IMR-90 (cell line): ENCODE measurements at regions not wholly inside any gene's neighbourhood (a gene's known extent, or its start where the extent isn't known, plus 50 kb on each side); places are given as distances from the start of the nearest gene placed in this dataset.

Experiments used
- ATAC-seq: fragments of 200-7000 bp; cut with Tn5 transposase; 2 replicates; pipeline ENCODE4 v1.9.1; 2020; ENCODE audit warnings: low read depth, mild to moderate bottlenecking, moderate library complexity
- BruUV-seq: library from RNA; stranded (reverse); fragments of 400-500 nt; replicated peaks from 2 replicates; lab custom pipeline; 2021; lab: Mats Ljungman, UMichigan
- CTCF ChIA-PET: fragments of 300-600 bp; formaldehyde crosslinking; extraction: SDS; loops from one replicate; lab custom pipeline; 2021; ENCODE audit warnings: antibody characterized with exemption; lab: Yijun Ruan, JAX
- POLR2A ChIA-PET: fragments of 300-600 bp; sonication (Branson Sonifier 250); formaldehyde crosslinking; loops from one replicate; lab custom pipeline; 2022; ENCODE audit warnings: antibody characterized with exemption; ENCODE audit not compliant: unreplicated experiment; lab: Charles Lee
- DNase-seq: peaks from one replicate; pipeline ENCODE4 v3.0.0; 2013
- H2AFZ ChIP-seq: replicated peaks from 2 replicates; pipeline ENCODE3; 2013; ENCODE audit warnings: low read length, mild to moderate bottlenecking; ENCODE audit not compliant: poor library complexity
- H2AK5ac ChIP-seq: 2 replicates; pipeline ENCODE4 v1.6.1; 2013; ENCODE audit warnings: low read depth, low read length, inconsistent platforms
- H2AK9ac ChIP-seq: replicated peaks from 2 replicates; pipeline ENCODE3; 2013; ENCODE audit warnings: mild to moderate bottlenecking, low read depth, low read length, moderate library complexity; ENCODE audit not compliant: poor library complexity
- H2BK120ac ChIP-seq: 2 replicates; pipeline ENCODE4 v1.6.1; 2013; ENCODE audit warnings: low read depth, low read length, inconsistent platforms
- H2BK15ac ChIP-seq: 3 replicates; pipeline ENCODE4 v1.6.1; 2013; ENCODE audit warnings: low read depth, low read length, inconsistent platforms
- H2BK20ac ChIP-seq: 2 replicates; pipeline ENCODE4 v1.6.1; 2013; ENCODE audit warnings: low read depth, mild to moderate bottlenecking, inconsistent platforms, low read length, moderate library complexity
- H2BK5ac ChIP-seq: 2 replicates; pipeline ENCODE4 v1.6.1; 2013; ENCODE audit warnings: mild to moderate bottlenecking, low read depth, low read length, inconsistent platforms; ENCODE audit not compliant: poor library complexity, severe bottlenecking
- H3K14ac ChIP-seq: replicated peaks from 2 replicates; pipeline ENCODE4 v1.6.1; 2013; ENCODE audit warnings: low read depth, low read length, inconsistent platforms
- H3K18ac ChIP-seq: 2 replicates; pipeline ENCODE4 v1.6.1; 2013; ENCODE audit warnings: low read depth, low read length, control low read depth
- H3K23ac ChIP-seq: 2 replicates; pipeline ENCODE4 v1.6.1; 2013; ENCODE audit warnings: low read depth, low read length, inconsistent platforms
- H3K27ac ChIP-seq: 2 replicates; pipeline ENCODE4 v1.5.1; 2013; ENCODE audit warnings: mild to moderate bottlenecking, control low read depth, low read length; ENCODE audit not compliant: insufficient read depth
- H3K27me3 ChIP-seq: 2 replicates; pipeline ENCODE4 v1.6.1; 2013; ENCODE audit warnings: low read length; ENCODE audit not compliant: control insufficient read depth, insufficient read depth
- H3K36me3 ChIP-seq: 2 replicates; pipeline ENCODE4 v1.6.1; 2013; ENCODE audit warnings: low read length, mixed read lengths; ENCODE audit not compliant: control insufficient read depth, insufficient read depth
- H3K4ac ChIP-seq: 2 replicates; pipeline ENCODE4 v1.6.1; 2013; ENCODE audit warnings: low read depth, low read length, inconsistent platforms
- H3K4me1 ChIP-seq: 2 replicates; pipeline ENCODE4 v1.6.1; 2013; ENCODE audit warnings: low read length, mixed read lengths; ENCODE audit not compliant: control insufficient read depth, insufficient read depth
- H3K4me2 ChIP-seq: 2 replicates; pipeline ENCODE4 v1.6.1; 2013; ENCODE audit warnings: low read depth, mild to moderate bottlenecking, control low read depth, low read length, moderate library complexity
- H3K4me3 ChIP-seq: 2 replicates; pipeline ENCODE4 v1.5.1; 2013; ENCODE audit warnings: low read depth, mild to moderate bottlenecking, control low read depth, low read length, moderate library complexity; ENCODE audit not compliant: insufficient read depth
- H3K56ac ChIP-seq: 2 replicates; pipeline ENCODE4 v1.6.1; 2013; ENCODE audit warnings: low read length, inconsistent platforms; ENCODE audit not compliant: insufficient read depth; ENCODE audit errors: extremely low read depth
- H3K79me1 ChIP-seq, 2 experiments: 2 replicates each; pipeline ENCODE4 v1.6.1; 2013; ENCODE audit warnings: low read length in 2 of 2, inconsistent platforms in 1 of 2, low read depth in 1 of 2
- H3K9ac ChIP-seq: 2 replicates; pipeline ENCODE4 v1.6.1; 2013; ENCODE audit warnings: low read depth, low read length, control low read depth
- H3K9me1 ChIP-seq: 2 replicates; pipeline ENCODE4 v1.6.1; 2013; ENCODE audit warnings: low read length, inconsistent platforms; ENCODE audit not compliant: insufficient read depth
- H3K9me3 ChIP-seq: 2 replicates; pipeline ENCODE4 v1.6.1; 2013; ENCODE audit warnings: low read length; ENCODE audit not compliant: control insufficient read depth, insufficient read depth
- H4K20me1 ChIP-seq: 2 replicates; pipeline ENCODE4 v1.6.1; 2013; ENCODE audit warnings: low read length, inconsistent platforms; ENCODE audit not compliant: insufficient read depth
- H4K5ac ChIP-seq: 2 replicates; pipeline ENCODE4 v1.6.1; 2013; ENCODE audit warnings: mild to moderate bottlenecking, low read depth, low read length, control low read depth
- H4K8ac ChIP-seq, 2 experiments: 2 replicates each; pipeline ENCODE4 v1.6.1; 2013; ENCODE audit warnings: low read depth in 2 of 2, low read length in 2 of 2, control low read depth in 1 of 2, inconsistent platforms in 1 of 2
- H4K91ac ChIP-seq: 2 replicates; pipeline ENCODE4 v1.6.1; 2013; ENCODE audit warnings: low read depth, low read length, inconsistent platforms; ENCODE audit not compliant: insufficient read depth
- POLR2A ChIP-seq: IDR thresholded peaks from 2 replicates; pipeline ENCODE4 v1.6.1; 2012; ENCODE audit warnings: mild to moderate bottlenecking, low read depth, low read length
- RCOR1 ChIP-seq: IDR thresholded peaks from 2 replicates; pipeline ENCODE4 v1.6.1; 2012; ENCODE audit warnings: mild to moderate bottlenecking, low read length, improper control_type of control experiment; ENCODE audit not compliant: insufficient replicate concordance
- RFX5 ChIP-seq: IDR thresholded peaks from 2 replicates; pipeline ENCODE4 v1.8.0; 2012; ENCODE audit warnings: low read depth, mild to moderate bottlenecking, low read length, moderate library complexity
- WGBS, 2 experiments: methylation state at CpG; one replicate each; pipeline versions ENCODE4 v1.1.5 to v1.1.7; 2013; ENCODE audit warnings: missing lambda C conversion rate in 2 of 2; ENCODE audit not compliant: insufficient read length in 1 of 2; ENCODE audit errors: extremely low coverage in 2 of 2; 5-methylcytosine and 5-hydroxymethylcytosine counted together
- dilution Hi-C: fragments of 300-500 bp; cut with HindIII; formaldehyde crosslinking; loops from one replicate; pipeline ENCODE4 v1.14.3; 2018; ENCODE audit warnings: low sequenced_read_pairs; ENCODE audit not compliant: unreplicated experiment
- in situ Hi-C: fragments of 300-500 bp; cut with MboI; formaldehyde crosslinking; loops from 3 replicates; pipeline ENCODE4 v1.14.3; 2019; ENCODE audit warnings: low sequenced_read_pairs, inconsistent platforms, mixed read lengths
- intact Hi-C: fragments of 100-400 bp; cut with micrococcal nuclease; formaldehyde crosslinking; loops from 2 replicates; pipeline ENCODE4 v1.10.0; 2022
- TF ChIP-seq, protein P1 (sequence below): fragments of 150-350 bp; IDR thresholded peaks from 2 replicates; pipeline ENCODE4 v1.6.1; 2016; ENCODE audit warnings: low read depth, mild to moderate bottlenecking, low read length, moderate library complexity, borderline replicate concordance
- TF ChIP-seq, protein P2 (sequence below): conservative IDR thresholded peaks from 2 replicates; pipeline ENCODE4 v1.5.1; 2012; ENCODE audit warnings: mild to moderate bottlenecking, low read depth, low read length, improper control_type of control experiment

DNA sequence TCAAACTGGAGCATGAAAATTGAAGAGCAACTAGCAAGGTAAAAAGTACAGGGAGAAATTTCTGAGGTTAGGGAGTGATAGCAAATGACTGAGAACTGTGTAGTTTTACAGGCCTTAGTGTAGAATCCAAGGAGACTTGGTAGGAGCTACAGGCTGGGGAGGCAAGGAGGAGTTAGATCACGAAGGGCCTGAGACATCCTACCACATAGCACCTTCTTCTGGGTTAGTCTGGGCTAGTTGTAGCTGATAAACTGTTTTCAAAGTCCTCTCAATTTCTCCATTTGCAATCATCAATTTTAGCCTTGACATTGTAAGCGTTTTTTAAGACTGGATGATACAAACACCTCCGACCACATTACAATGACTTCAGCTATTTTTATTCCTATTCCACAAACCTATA, 209.7 kb downstream of the TMEM200A start:
- ChIA-PET POLR2A (no interaction called here), CTCF (no interaction called here)
- intact Hi-C loops, result no loop called here
- no peak overlapping the region for H3K27ac ChIP-seq
- no peaks in the 10 kb centered on the region for H3K9me1 ChIP-seq
- no peak overlapping the region for H3K4me2 ChIP-seq
- no peaks in the 10 kb centered on the region for H3K79me1 ChIP-seq
- no peak overlapping the region for H4K5ac ChIP-seq
- no peaks in the 10 kb centered on the region for H4K20me1 ChIP-seq
- H3K4me3 ChIP-seq, result no peak overlapping the region
- no peak overlapping the region for H3K14ac ChIP-seq
- no peak overlapping the region for H4K91ac ChIP-seq
- H3K9ac ChIP-seq, result no peak overlapping the region
- no TSS peak for BruUV-seq
- H2BK5ac ChIP-seq, result no peak overlapping the region
- H3K23ac ChIP-seq, result no peak overlapping the region
- H3K9me3 ChIP-seq, result peaks cover 2% of the 10 kb centered on the region; the same call in 1 of the 2 replicates
- H2AFZ ChIP-seq, result no peak overlapping the region
- ATAC-seq, result no peak
- no peaks in the 10 kb centered on the region for H3K4me1 ChIP-seq
- H2AK9ac ChIP-seq, result no peak overlapping the region
- no peak overlapping the region for H2BK120ac ChIP-seq
- no peak for DNase-seq
- TF ChIP-seq, protein P1, sequence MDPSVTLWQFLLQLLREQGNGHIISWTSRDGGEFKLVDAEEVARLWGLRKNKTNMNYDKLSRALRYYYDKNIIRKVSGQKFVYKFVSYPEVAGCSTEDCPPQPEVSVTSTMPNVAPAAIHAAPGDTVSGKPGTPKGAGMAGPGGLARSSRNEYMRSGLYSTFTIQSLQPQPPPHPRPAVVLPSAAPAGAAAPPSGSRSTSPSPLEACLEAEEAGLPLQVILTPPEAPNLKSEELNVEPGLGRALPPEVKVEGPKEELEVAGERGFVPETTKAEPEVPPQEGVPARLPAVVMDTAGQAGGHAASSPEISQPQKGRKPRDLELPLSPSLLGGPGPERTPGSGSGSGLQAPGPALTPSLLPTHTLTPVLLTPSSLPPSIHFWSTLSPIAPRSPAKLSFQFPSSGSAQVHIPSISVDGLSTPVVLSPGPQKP, result no peak
- TF ChIP-seq, protein P2, sequence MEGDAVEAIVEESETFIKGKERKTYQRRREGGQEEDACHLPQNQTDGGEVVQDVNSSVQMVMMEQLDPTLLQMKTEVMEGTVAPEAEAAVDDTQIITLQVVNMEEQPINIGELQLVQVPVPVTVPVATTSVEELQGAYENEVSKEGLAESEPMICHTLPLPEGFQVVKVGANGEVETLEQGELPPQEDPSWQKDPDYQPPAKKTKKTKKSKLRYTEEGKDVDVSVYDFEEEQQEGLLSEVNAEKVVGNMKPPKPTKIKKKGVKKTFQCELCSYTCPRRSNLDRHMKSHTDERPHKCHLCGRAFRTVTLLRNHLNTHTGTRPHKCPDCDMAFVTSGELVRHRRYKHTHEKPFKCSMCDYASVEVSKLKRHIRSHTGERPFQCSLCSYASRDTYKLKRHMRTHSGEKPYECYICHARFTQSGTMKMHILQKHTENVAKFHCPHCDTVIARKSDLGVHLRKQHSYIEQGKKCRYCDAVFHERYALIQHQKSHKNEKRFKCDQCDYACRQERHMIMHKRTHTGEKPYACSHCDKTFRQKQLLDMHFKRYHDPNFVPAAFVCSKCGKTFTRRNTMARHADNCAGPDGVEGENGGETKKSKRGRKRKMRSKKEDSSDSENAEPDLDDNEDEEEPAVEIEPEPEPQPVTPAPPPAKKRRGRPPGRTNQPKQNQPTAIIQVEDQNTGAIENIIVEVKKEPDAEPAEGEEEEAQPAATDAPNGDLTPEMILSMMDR, result no peak
- TF ChIP-seq RFX5 (no peak), POLR2A (no peak), RCOR1 (no peak)
- no peak overlapping the region for H4K8ac ChIP-seq
- H2BK15ac ChIP-seq, result no peak overlapping the region
- no peaks in the 10 kb centered on the region for H3K27me3 ChIP-seq
- H3K4ac ChIP-seq, result no peak overlapping the region
- dilution Hi-C loops, result no loop called here
- no peak overlapping the region for H3K56ac ChIP-seq
- WGBS, 2 experiments, result no CpG with 5 or more reads among the region's 3 CpGs
- no peak overlapping the region for H2BK20ac ChIP-seq
- H2AK5ac ChIP-seq, result no peak overlapping the region
- in situ Hi-C loops, result no loop called here
- no peak overlapping the region for H3K18ac ChIP-seq
- no peaks in the 10 kb centered on the region for H3K36me3 ChIP-seq
